Osteocyte (in vitro differentiated cells): ENCODE measurements at regions not wholly inside any gene's neighbourhood (a gene's known extent, or its start where the extent isn't known, plus 50 kb on each side); places are given as distances from the start of the nearest gene placed in this dataset.

ENCODE experiments used
- DNase-seq: peaks from one replicate; pipeline ENCODE4 v3.0.0; 2021; ENCODE audit warnings: mixed read lengths; ENCODE audit not compliant: unreplicated experiment; ENCODE audit errors: extremely low spot score
- H3K27ac Mint-ChIP-seq: one replicate; pipeline ENCODE4 v1.8.0; 2021; ENCODE audit warnings: mild to moderate bottlenecking, mixed read lengths; ENCODE audit not compliant: unreplicated experiment
- H3K27me3 Mint-ChIP-seq: one replicate; pipeline ENCODE4 v1.8.0; 2021; ENCODE audit warnings: mixed read lengths; ENCODE audit not compliant: unreplicated experiment
- H3K36me3 Mint-ChIP-seq: one replicate; pipeline ENCODE4 v1.8.0; 2021; ENCODE audit warnings: mixed read lengths; ENCODE audit not compliant: unreplicated experiment
- H3K4me1 Mint-ChIP-seq: one replicate; pipeline ENCODE4 v1.8.0; 2021; ENCODE audit warnings: mixed read lengths; ENCODE audit not compliant: unreplicated experiment
- H3K4me3 Mint-ChIP-seq: one replicate; pipeline ENCODE4 v1.8.0; 2021; ENCODE audit warnings: mild to moderate bottlenecking, moderate library complexity, mixed read lengths; ENCODE audit not compliant: unreplicated experiment
- H3K9me3 Mint-ChIP-seq: one replicate; pipeline ENCODE4 v1.8.0; 2021; ENCODE audit warnings: mixed read lengths; ENCODE audit not compliant: unreplicated experiment
- TF ChIP-seq, protein P1 (sequence below): fragments of 200-600 bp; sonication (generic); IDR thresholded peaks from 2 replicates; pipeline ENCODE4 v1.5.0; 2021; ENCODE audit warnings: antibody characterized with exemption, mild to moderate bottlenecking, moderate library complexity

DNA sequence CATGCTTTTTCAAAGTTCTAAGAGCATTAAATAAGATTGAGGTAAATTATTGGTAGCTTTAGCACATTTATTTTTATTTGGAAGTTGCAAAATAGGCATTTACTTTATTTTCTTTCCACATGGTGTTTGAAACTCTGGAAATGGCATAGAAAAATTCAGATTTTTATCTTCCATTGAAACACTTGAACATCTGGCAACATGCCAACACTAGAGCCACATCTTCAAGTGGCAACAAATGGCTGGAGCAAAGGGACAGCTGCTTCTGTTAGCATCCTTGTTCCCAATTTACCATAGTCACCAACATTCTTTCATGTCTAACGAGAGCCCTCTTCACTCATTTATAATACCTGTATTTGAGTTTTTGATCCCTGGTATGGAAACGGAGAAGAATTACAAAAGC is 539.9 kb downstream of the ZNF608 start:
- Mint-ChIP-seq H3K4me3 (no peak overlapping the region), H3K4me1 (no peaks in the 10 kb centered on the region), H3K36me3 (no peaks in the 10 kb centered on the region), H3K9me3 (peaks cover 11% of the 10 kb centered on the region), H3K27ac (no peak overlapping the region), H3K27me3 (no peaks in the 10 kb centered on the region)
- DNase-seq = no peak
- TF ChIP-seq, protein P1, sequence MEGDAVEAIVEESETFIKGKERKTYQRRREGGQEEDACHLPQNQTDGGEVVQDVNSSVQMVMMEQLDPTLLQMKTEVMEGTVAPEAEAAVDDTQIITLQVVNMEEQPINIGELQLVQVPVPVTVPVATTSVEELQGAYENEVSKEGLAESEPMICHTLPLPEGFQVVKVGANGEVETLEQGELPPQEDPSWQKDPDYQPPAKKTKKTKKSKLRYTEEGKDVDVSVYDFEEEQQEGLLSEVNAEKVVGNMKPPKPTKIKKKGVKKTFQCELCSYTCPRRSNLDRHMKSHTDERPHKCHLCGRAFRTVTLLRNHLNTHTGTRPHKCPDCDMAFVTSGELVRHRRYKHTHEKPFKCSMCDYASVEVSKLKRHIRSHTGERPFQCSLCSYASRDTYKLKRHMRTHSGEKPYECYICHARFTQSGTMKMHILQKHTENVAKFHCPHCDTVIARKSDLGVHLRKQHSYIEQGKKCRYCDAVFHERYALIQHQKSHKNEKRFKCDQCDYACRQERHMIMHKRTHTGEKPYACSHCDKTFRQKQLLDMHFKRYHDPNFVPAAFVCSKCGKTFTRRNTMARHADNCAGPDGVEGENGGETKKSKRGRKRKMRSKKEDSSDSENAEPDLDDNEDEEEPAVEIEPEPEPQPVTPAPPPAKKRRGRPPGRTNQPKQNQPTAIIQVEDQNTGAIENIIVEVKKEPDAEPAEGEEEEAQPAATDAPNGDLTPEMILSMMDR = no peak

DNA sequence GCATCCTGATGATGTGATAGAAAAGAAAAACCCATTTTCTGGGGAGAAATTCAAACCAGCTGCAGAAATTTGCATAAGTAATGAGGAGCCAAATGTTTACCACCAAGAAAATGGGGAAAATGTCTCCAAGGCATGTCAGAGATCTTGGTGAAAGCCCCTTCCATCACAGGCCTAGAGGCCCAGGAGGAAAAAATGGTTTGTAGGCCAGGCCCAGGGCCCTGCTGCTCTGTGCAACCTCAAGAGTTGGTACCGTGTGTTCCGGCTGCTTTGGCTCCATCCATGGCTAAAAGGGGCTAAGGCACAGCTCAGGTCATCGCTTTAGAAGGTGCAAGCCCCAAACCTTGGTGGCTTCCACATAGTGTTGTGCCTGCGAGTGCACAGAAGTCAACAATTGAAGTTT is 543.1 kb downstream of the ZNF608 start:
- H3K27me3 Mint-ChIP-seq = no peaks in the 10 kb centered on the region
- H3K4me3 Mint-ChIP-seq = no peak overlapping the region
- peaks cover 4% of the 10 kb centered on the region for H3K4me1 Mint-ChIP-seq
- no peak overlapping the region for H3K27ac Mint-ChIP-seq
- no peaks in the 10 kb centered on the region for H3K36me3 Mint-ChIP-seq
- DNase-seq = no peak
- TF ChIP-seq, protein P1 = no peak
- H3K9me3 Mint-ChIP-seq = peaks cover 11% of the 10 kb centered on the region

DNA sequence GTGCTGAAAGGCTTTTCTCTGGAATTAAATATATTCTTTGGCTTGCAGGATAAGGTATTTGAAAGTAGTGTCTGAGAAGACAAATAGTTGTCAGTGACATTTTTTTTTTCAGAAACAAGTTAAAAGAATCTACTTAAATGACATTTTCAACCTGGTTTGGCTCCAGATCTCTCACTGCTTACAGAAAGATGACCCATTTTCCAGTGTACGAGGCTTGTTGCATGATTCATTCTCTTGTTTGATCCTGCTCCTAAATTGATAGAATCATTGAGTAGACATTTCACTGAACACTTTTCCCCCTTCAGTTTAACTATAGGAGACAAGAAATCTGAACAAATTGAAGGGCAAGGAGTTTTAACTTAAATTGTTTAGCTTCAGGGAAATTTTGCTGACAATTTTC is 546.1 kb downstream of the ZNF608 start:
- Mint-ChIP-seq H3K27me3 (no peaks in the 10 kb centered on the region), H3K4me3 (no peak overlapping the region), H3K27ac (no peak overlapping the region), H3K4me1 (peaks cover 4% of the 10 kb centered on the region), H3K9me3 (peaks cover 11% of the 10 kb centered on the region), H3K36me3 (no peaks in the 10 kb centered on the region)
- TF ChIP-seq, protein P1 = no peak
- no peak for DNase-seq

DNA sequence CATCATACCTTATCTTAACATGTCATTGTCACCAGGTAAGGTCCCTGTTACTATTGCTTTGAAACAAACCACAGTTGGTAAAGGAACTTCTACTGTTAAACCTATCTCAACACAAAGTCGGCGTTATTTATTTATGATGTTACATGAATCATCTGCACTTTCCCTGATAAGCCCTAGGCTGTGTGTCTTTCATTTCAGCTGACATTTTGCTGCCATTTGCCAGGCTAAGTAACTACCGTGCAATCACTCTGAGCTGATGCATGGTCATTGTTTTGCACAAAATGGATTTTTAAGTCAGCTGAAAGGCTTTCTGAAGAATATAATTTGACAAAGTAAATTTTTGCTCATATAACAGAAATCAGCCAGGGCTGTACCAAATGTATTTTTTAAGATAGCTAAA is 546.5 kb downstream of the ZNF608 start:
- no peak overlapping the region for H3K4me3 Mint-ChIP-seq
- TF ChIP-seq, protein P1 = no peak
- H3K27ac Mint-ChIP-seq = no peak overlapping the region
- H3K9me3 Mint-ChIP-seq = peaks cover 11% of the 10 kb centered on the region
- H3K27me3 Mint-ChIP-seq = no peaks in the 10 kb centered on the region
- peaks cover 4% of the 10 kb centered on the region for H3K4me1 Mint-ChIP-seq
- no peaks in the 10 kb centered on the region for H3K36me3 Mint-ChIP-seq
- DNase-seq = no peak

DNA sequence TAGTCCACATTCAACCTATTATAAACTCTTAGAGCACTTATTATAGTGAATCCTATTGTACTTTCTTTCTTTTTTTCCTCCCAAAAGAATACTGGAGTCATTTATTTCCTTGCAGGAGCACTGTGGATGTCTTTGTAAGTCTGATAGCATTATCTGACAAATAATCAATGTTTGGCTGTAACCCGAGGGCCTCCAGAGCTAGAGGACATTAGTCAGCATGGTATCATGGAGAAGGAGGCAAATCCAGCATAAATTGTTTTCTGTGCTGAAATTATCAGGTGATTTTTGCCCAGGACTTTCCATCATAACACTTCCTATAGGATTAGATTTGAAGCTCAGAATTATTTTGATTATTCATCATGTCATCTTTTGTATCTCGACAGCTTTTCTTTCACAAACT is 551.0 kb downstream of the ZNF608 start:
- Mint-ChIP-seq H3K4me1 (peaks cover 8% of the 10 kb centered on the region), H3K27me3 (no peaks in the 10 kb centered on the region), H3K4me3 (no peak overlapping the region), H3K36me3 (no peaks in the 10 kb centered on the region), H3K27ac (no peak overlapping the region), H3K9me3 (no peaks in the 10 kb centered on the region)
- DNase-seq = no peak
- TF ChIP-seq, protein P1 = no peak
